ENCODE measurements at regions not wholly inside any gene's neighbourhood (a gene's known extent, or its start where the extent isn't known, plus 50 kb on each side); places are given as distances from the start of the nearest gene placed in this dataset.

DNA sequence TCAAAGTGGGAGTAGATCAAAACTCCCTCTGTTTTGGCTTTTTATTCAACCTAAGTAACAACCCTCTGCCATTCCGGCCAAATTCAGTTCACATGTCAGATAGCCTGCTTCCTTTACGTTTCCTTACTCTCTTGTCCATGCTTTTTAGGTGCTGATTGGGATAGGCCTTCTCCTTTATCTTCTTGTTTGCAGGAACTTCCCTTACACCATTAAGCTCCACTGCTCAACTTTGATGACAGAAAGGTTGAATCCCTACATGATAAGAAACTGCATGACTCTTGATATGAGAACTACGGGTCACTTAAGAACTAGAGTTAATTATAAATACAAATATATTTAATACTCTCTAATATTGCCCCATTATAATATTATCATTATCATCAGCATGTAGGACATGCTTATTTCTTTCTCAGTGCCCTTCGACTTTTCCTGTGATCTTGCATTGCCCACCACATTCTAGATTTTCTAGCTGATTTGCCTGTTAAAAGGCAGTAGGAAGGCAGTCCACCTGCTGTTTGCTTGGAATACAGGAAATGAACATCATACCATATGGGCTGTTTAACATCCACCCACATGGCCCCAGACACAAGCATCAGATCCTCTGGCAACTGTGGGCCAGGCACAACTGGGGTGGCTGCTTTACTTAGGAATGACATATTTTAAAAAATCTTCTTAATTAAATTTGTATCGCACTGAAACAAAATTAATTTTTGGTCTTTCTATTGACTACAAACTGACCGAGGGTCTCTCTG lies 59.7 kb upstream of the CCDC6 start:
- ATAC-seq (no peak), DNase-seq (no peak)
- no peaks in the 10 kb centered on the region for H3K4me1 ChIP-seq
- no peak overlapping the region for H3K4me3 ChIP-seq
- intact Hi-C loops (cut with DNase I), result no loop called here
- no peak overlapping the region for H3K27ac ChIP-seq
- H3K9me3 ChIP-seq, result no peaks in the 10 kb centered on the region
- TF ChIP-seq, protein P1, sequence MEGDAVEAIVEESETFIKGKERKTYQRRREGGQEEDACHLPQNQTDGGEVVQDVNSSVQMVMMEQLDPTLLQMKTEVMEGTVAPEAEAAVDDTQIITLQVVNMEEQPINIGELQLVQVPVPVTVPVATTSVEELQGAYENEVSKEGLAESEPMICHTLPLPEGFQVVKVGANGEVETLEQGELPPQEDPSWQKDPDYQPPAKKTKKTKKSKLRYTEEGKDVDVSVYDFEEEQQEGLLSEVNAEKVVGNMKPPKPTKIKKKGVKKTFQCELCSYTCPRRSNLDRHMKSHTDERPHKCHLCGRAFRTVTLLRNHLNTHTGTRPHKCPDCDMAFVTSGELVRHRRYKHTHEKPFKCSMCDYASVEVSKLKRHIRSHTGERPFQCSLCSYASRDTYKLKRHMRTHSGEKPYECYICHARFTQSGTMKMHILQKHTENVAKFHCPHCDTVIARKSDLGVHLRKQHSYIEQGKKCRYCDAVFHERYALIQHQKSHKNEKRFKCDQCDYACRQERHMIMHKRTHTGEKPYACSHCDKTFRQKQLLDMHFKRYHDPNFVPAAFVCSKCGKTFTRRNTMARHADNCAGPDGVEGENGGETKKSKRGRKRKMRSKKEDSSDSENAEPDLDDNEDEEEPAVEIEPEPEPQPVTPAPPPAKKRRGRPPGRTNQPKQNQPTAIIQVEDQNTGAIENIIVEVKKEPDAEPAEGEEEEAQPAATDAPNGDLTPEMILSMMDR (IDR thresholded peaks at IDR 0.05), result no peak
- WGBS, 3 donors, result 88 to 89% (median 89%) methylated on average over 6 of the region's 6 CpGs
- no peaks in the 10 kb centered on the region for H3K36me3 ChIP-seq (ENCODE audit: insufficient read depth in 1 of 2, low read depth in 1 of 2)
- H3K27me3 ChIP-seq (ENCODE audit: insufficient read depth in 3 of 3, low read length in 2 of 3), result peaks cover 0 to 4% (median 0%) of the 10 kb centered on the region in 3 donors

DNA sequence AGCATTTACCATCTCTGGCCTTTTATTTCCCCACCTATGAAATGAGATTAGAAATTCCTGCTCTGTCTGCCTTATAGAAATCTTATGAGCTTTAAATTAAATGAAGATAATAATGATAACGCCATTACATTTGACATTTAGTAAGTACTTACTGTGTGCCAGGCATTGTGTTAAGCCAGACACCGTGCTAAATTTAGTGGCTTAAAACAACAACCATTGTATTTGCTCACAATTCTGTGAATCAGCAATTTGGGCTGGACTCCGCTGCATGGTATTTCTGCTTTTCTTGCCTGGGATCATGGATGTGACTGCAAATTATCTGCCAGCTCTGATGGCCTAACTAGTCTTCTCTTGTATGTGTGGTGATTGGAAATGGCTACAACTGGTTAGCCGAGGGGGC lies 56.4 kb upstream of the CCDC6 start:
- no peak for DNase-seq
- ATAC-seq, result no peak
- peaks cover 0 to 4% (median 0%) of the 10 kb centered on the region in 3 donors for H3K27me3 ChIP-seq (ENCODE audit: insufficient read depth in 3 of 3, low read length in 2 of 3)
- H3K4me1 ChIP-seq, result no peaks in the 10 kb centered on the region
- no peak overlapping the region for H3K4me3 ChIP-seq
- intact Hi-C loops (cut with DNase I), result no loop called here
- TF ChIP-seq, protein P1 (IDR thresholded peaks at IDR 0.05), result no peak
- H3K27ac ChIP-seq, result no peak overlapping the region
- 84 to 85% (median 85%) methylated on average over 4 of the region's 4 CpGs for WGBS, 3 donors
- no peaks in the 10 kb centered on the region for H3K9me3 ChIP-seq
- H3K36me3 ChIP-seq (ENCODE audit: insufficient read depth in 1 of 2, low read depth in 1 of 2), result no peaks in the 10 kb centered on the region

DNA sequence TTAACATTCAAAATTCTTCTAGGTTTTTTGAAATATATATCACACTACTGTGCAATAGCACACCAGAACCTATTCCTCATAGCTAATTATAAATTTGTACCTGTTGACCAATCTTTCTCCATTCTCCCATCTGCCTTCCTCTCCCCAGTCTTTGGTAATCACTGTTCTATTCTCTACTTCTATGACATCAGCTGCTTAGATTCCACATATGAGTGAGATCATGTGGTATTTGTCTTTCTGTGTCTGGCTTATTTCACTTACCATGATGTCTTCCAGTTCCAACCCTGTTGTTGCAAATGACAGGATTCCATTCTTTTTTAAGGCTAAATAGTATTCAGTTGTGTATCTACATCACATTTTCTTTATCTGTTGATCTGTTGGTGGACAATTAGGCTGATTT lies 54.4 kb upstream of the CCDC6 start:
- H3K36me3 ChIP-seq (ENCODE audit: insufficient read depth in 1 of 2, low read depth in 1 of 2), result no peaks in the 10 kb centered on the region
- H3K27ac ChIP-seq, result no peak overlapping the region
- no peaks in the 10 kb centered on the region for H3K4me1 ChIP-seq
- DNase-seq, result no peak
- ATAC-seq, result peak in 3 of 4 donors; percentile 47 to 55 (median 49)
- H3K9me3 ChIP-seq, result no peaks in the 10 kb centered on the region
- no peak overlapping the region for H3K4me3 ChIP-seq
- TF ChIP-seq, protein P1 (IDR thresholded peaks at IDR 0.05), result no peak
- peaks cover 0 to 4% (median 0%) of the 10 kb centered on the region in 3 donors for H3K27me3 ChIP-seq (ENCODE audit: insufficient read depth in 3 of 3, low read length in 2 of 3)
- intact Hi-C loops (cut with DNase I), result no loop called here

DNA sequence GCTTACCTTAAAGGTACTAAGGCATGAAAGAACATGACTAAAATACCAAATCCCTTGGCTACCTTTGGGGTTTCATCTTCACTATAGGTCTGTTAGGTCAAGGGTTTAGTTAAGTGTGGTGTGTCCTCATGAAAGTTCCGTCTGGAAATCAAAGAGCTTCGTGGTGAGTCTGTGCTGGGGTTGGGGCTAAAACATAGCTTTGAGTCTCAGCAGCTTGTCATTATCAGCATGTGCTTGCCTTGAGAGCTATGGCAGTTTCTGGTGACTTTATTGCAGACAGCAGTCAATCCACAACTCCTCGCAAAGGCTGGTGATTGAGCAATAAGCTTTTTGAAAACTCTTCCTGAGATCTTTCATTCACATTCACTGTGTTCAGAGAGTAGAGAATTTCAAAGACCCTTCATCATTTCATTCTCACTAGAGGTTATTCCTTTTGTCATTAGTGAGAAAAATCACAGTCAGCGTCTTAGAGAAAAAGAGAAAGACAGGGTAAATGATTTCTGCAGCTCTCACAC lies 53.2 kb upstream of the CCDC6 start:
- no peaks in the 10 kb centered on the region for H3K4me1 ChIP-seq
- peaks cover 0 to 4% (median 0%) of the 10 kb centered on the region in 3 donors for H3K27me3 ChIP-seq (ENCODE audit: insufficient read depth in 3 of 3, low read length in 2 of 3)
- 57 to 64% (median 60%) methylated on average over 4 of the region's 4 CpGs for WGBS, 3 donors
- DNase-seq (no peak), ATAC-seq (no peak)
- H3K9me3 ChIP-seq, result no peaks in the 10 kb centered on the region
- intact Hi-C loops (cut with DNase I), result no loop called here
- TF ChIP-seq, protein P1 (IDR thresholded peaks at IDR 0.05), result no peak
- no peaks in the 10 kb centered on the region for H3K36me3 ChIP-seq (ENCODE audit: insufficient read depth in 1 of 2, low read depth in 1 of 2)
- H3K27ac ChIP-seq, result no peak overlapping the region
- H3K4me3 ChIP-seq, result no peak overlapping the region

Data from psoas muscle (tissue), 7 donors.